Muscle of leg (tissue), 3 donors: ENCODE measurements at regions not wholly inside any gene's neighbourhood (a gene's known extent, or its start where the extent isn't known, plus 50 kb on each side); places are given as distances from the start of the nearest gene placed in this dataset.
"Not testable (repeated sequence)": the region's sequence is repeated elsewhere in the genome, so short reads cannot be mapped to it uniquely, and the experiment has no call there.

Source experiments
- DNase-seq: peaks from one replicate; pipeline ENCODE4 v3.0.0; 2013
- H3K27ac ChIP-seq: one replicate; pipeline ENCODE4 v1.5.1; 2013; ENCODE audit warnings: mild to moderate bottlenecking, low read length, control low read depth
- H3K27me3 ChIP-seq: one replicate; pipeline ENCODE4 v1.6.1; 2013; ENCODE audit warnings: low read length; ENCODE audit not compliant: control insufficient read depth, insufficient read depth
- H3K36me3 ChIP-seq: one replicate; pipeline ENCODE4 v1.6.1; 2013; ENCODE audit warnings: low read length; ENCODE audit not compliant: control insufficient read depth, insufficient read depth
- H3K4me1 ChIP-seq: one replicate; pipeline ENCODE4 v1.6.1; 2013; ENCODE audit warnings: low read length; ENCODE audit not compliant: control insufficient read depth, insufficient read depth
- H3K4me3 ChIP-seq: one replicate; pipeline ENCODE4 v1.5.1; 2013; ENCODE audit warnings: low read length, control low read depth
- H3K9me3 ChIP-seq: replicated peaks from 2 replicates; pipeline ENCODE4 v1.6.1; 2013; ENCODE audit warnings: low read depth, low read length; ENCODE audit not compliant: control insufficient read depth
- whole genome bisulfite sequencing: methylation state at CpG from one replicate; pipeline ENCODE4 v1.1.5; 2013; ENCODE audit warnings: missing lambda C conversion rate; ENCODE audit not compliant: insufficient coverage; 5-methylcytosine and 5-hydroxymethylcytosine counted together

DNA sequence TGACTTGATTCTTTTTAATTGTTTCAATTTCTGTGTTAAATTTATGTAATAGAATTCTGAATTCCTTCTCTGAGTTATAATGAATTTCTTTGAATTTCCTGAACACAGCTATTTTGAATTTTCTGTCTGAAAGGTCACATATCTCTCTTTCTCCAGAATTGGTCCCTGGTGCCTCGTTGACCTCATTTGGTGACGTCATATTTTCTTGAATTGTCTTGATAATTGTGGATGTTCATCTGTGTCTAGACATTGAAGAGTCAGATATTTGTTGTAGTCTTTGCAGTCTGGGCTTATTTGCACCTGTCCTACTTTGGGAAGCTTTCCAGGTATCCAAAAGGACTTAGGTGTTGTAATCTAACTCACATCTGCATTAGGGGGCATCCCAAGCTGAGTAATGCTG, 111.4 kb upstream of the LRRTM4 start:
- H3K36me3 ChIP-seq: no peaks in the 10 kb centered on the region

DNA sequence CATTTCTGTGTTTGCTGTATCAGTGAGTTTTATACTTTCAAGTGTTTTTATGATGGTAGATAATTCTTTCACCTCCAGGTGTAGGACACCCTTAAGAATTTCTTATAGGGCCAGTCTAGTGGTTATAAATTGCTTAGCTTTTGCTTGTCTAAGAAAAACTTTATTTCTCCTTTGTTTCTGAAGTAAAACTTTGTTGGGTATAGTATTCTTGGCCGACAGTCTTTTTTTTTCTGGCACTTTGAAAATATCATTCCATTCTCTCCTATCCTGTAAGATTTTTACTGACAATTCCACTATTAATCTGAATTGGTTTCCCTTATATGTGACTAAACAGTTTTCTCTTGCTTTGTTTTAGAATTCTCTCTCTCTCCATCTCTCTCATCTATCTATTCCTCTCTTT, 118.7 kb upstream of the LRRTM4 start:
- Histone ChIP-seq H3K4me3 (no peak overlapping the region), H3K4me1 (no peaks in the 10 kb centered on the region), H3K27ac (no peak overlapping the region), H3K36me3 (no peaks in the 10 kb centered on the region), H3K27me3 (no peaks in the 10 kb centered on the region), H3K9me3 (peaks cover 9% of the 10 kb centered on the region)
- DNase-seq: no peak
- WGBS: no CpG with 5 or more reads among the region's 1 CpG

More for the DNA sequence above, 111.4 kb upstream of the LRRTM4 start:
- Histone ChIP-seq H3K4me1 (no peaks in the 10 kb centered on the region), H3K27me3 (no peaks in the 10 kb centered on the region), H3K9me3 (peaks cover 4% of the 10 kb centered on the region), H3K4me3 (no peak overlapping the region), H3K27ac (no peak overlapping the region)
- DNase-seq: no peak
- WGBS: no CpG with 5 or more reads among the region's 2 CpGs

DNA sequence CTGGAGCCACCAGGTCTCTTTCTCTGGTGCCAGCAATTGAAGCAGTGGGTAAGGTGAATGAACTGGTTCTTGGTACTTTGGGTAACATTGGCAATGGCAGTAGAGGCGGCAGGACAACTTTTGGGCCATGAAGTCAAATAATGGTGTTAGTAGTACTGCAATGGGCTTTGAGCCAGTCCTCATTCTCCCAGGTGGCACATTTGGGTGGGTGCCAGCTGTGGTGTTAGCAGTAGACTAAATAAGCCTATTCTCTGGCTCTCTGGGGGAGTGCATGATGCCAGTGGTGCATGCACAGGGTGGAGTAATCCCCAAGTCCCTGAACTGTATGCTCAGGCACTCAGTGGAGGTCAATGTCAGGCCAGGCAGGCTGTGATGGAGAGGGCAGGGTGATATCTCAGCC, 120.2 kb upstream of the LRRTM4 start:
- no peak overlapping the region for H3K27ac ChIP-seq
- H3K4me3 ChIP-seq: no peak overlapping the region
- 100% methylated on average over 1 of the region's 1 CpG for WGBS
- no peaks in the 10 kb centered on the region for H3K27me3 ChIP-seq
- peaks cover 9% of the 10 kb centered on the region for H3K9me3 ChIP-seq
- DNase-seq: no peak
- no peaks in the 10 kb centered on the region for H3K36me3 ChIP-seq
- H3K4me1 ChIP-seq: no peaks in the 10 kb centered on the region

DNA sequence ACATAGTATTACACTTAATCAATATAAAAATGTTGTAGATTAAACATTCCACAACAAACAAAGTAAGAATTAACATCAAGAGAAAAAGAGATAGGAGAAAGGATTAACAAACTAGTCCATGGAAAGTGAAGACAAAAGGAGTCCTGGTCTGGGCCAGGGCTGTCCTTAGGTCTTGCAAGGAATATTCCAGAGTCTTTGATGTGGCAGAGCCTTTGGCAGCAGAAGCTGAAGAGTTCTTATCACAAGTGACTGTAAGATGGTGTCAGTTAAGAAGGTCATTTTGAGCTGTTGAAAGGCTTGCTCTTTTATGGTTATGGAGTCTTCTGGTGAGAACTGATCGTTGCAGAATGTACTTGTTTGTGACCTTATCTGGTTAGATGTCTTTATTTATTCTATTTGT, 127.7 kb upstream of the LRRTM4 start:
- no CpG with 5 or more reads among the region's 1 CpG for WGBS
- Histone ChIP-seq H3K27ac (no peak overlapping the region), H3K27me3 (no peaks in the 10 kb centered on the region), H3K9me3 (no peaks in the 10 kb centered on the region), H3K4me3 (no peak overlapping the region), H3K4me1 (no peaks in the 10 kb centered on the region), H3K36me3 (no peaks in the 10 kb centered on the region)
- no peak for DNase-seq

DNA sequence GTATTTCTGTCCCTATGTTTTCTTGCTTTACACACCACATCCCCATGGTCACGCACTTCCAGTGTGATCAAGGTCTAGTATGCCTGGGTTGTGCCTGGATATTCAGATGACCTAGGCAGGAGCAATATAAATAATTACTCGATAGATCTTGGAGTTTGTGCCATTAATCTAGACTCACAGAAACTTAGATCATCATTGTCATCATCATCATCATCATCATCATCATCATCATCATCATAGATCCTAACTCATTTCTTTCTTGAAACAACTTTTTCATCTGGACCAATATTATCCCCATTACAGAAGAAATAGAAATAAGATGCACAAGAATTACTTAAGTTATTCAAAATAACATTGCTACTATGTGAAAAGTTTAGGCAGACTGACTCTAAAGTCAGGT, 130.3 kb upstream of the LRRTM4 start:
- no peak for DNase-seq
- WGBS: no CpG with 5 or more reads among the region's 2 CpGs

DNA sequence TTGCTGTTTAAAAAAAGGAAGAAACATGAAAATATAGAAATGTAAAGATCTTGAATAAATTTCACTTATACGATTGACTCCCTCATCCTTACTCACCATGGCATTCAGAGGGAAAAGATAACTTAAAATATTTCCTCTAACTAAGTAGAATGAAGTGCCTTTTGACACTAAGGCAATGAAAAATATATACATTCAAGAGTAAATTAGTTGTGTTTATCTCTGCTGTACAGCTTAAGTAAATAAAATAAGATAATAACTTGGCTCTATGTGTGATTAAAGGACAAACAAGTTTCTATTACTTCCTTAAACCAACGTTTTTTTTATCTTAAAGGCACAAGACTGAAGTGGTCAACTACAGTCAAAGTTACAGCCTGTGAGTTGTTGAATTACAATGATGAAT, 142.3 kb upstream of the LRRTM4 start:
- H3K4me3 ChIP-seq: no peak overlapping the region
- WGBS: no CpG with 5 or more reads among the region's 2 CpGs
- no peak overlapping the region for H3K27ac ChIP-seq
- H3K4me1 ChIP-seq: no peaks in the 10 kb centered on the region
- H3K27me3 ChIP-seq: no peaks in the 10 kb centered on the region
- H3K9me3 ChIP-seq: no peaks in the 10 kb centered on the region
- DNase-seq: no peak
- H3K36me3 ChIP-seq: no peaks in the 10 kb centered on the region

More for the DNA sequence above, 130.3 kb upstream of the LRRTM4 start:
- Histone ChIP-seq H3K27me3 (no peaks in the 10 kb centered on the region), H3K9me3 (no peaks in the 10 kb centered on the region), H3K4me3 (no peak overlapping the region), H3K4me1 (no peaks in the 10 kb centered on the region), H3K36me3 (no peaks in the 10 kb centered on the region), H3K27ac (no peak overlapping the region)

DNA sequence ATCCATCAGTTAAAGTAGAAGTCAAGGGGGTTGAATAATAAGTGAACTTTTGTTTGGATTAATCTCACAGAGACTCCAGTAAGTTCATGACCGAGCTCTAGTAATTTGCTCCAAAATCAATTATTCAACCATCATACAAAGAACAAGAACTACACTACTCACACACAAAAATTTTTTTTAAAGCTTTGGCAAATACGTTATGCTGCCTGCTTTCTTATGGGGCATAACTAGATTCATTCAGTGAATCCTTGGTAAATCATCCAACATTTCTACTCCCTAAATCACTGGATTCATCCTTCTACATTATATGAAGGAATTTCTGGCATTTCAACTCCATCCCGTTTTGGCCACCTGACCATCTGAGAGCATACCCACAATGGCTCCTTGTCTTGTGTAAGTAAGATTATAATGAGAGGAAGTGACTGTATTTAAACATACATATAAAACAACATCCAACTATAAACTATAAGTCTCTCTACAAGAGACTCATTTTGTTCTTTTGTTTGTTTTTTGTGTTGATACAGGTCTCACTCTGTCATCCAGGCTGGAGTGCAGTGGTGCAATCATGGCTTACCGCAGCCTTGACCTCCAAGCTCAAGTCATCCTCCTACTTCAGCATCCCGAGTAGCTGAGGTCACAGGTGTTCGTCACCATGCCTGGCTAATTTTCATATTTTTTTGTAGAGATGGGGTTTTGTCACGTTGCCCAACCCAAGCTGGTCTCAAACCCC, 144.2 kb upstream of the LRRTM4 start:
- DNase-seq: no peak
- WGBS: 60% methylated on average over 1 of the region's 7 CpGs
- Histone ChIP-seq H3K4me1 (no peaks in the 10 kb centered on the region), H3K36me3 (no peaks in the 10 kb centered on the region), H3K4me3 (no peak overlapping the region), H3K27ac (no peak overlapping the region), H3K27me3 (no peaks in the 10 kb centered on the region), H3K9me3 (no peaks in the 10 kb centered on the region)

DNA sequence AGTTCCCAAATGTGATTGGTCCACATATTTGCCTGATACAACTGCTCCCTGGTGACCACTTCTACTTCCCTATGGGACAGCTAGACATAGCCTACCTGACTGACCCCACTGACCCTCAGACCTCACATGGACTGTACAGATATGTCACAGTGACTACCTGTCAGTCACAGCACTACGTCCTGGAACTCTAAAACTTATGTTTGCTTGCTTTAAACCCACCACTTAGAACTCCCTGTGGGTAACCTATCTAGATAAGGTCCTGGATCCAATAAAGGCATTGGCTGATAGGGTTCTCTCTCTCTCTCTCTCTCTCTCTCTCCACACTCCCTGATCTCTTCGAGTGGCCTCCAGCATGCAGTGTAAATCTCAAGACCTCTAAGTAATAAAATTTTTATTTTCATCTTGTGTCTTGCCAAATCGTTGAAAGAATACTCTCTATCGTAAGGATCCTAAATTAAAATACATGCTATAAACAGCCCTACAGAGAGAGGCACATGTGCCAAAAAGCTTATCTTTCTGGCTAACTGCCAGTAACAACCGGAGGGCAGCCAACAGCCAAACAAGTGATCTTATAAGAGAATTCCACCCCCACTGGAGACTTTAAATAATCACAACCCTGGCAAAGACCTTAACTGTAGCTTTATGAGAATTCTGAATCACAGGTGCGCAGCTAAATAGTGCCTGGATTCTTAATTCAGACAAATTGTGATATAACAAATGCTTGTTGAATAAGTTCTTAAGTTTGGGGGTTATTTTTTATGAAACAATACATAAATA, 162.6 kb upstream of the LRRTM4 start:
- not testable (repeated sequence) for H3K4me1 ChIP-seq, H3K4me3 ChIP-seq, H3K9me3 ChIP-seq, H3K27me3 ChIP-seq, H3K36me3 ChIP-seq, DNase-seq, H3K27ac ChIP-seq
- no CpG with 5 or more reads among the region's 6 CpGs for WGBS

DNA sequence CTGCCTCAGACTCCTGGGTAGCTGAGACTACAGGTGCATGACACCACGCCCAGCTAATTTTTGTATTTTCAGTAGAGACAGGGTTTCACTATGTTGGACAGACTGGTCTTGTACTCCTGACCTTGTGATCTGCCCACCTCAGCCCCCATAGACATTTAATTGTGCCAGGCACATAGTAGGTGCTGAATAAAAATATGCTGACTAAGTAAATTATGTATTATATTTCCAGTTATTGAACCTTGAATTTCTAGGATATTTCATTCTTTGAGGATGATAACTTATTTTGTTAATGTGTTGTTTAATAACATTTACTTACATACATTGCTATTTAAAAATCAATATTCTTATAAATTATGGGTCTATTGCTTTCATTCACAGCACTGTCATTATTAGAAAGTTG, 190.4 kb upstream of the LRRTM4 start:
- no CpG with 5 or more reads among the region's 1 CpG for WGBS
- H3K27ac ChIP-seq: no peak overlapping the region
- no peak for DNase-seq
- no peaks in the 10 kb centered on the region for H3K9me3 ChIP-seq
- H3K4me1 ChIP-seq: no peaks in the 10 kb centered on the region
- no peak overlapping the region for H3K4me3 ChIP-seq
- no peaks in the 10 kb centered on the region for H3K36me3 ChIP-seq
- no peaks in the 10 kb centered on the region for H3K27me3 ChIP-seq

DNA sequence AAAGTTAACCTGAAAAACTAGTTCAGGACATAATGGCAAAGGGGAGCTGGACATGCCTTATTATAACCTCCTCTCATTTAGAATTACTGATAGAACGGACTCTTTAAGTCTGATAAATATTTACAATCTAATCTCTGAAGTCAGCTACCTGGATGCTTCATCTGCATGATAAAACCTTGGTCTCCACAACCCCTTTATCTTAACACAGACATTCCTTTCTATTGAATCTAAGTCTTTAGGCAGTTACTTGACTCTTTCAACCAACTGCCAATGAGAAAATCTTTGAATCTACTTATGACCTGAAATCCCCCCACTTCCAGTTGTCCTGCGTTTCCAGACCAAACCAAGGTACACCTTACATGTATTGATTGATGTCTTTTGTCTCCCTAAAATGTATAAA, 191.2 kb upstream of the LRRTM4 start:
- H3K4me3 ChIP-seq: no peak overlapping the region
- no peaks in the 10 kb centered on the region for H3K9me3 ChIP-seq
- H3K27me3 ChIP-seq: no peaks in the 10 kb centered on the region
- WGBS: 83% methylated on average over 1 of the region's 2 CpGs
- no peaks in the 10 kb centered on the region for H3K36me3 ChIP-seq
- no peaks in the 10 kb centered on the region for H3K4me1 ChIP-seq
- DNase-seq: no peak
- no peak overlapping the region for H3K27ac ChIP-seq
